Fibroblast of lung (primary cell): ENCODE measurements at regions not wholly inside any gene's neighbourhood (a gene's known extent, or its start where the extent isn't known, plus 50 kb on each side); places are given as distances from the start of the nearest gene placed in this dataset.

ENCODE experiments used
- DNase-seq, 2 donors: peaks; one replicate each; pipeline versions ENCODE4 v3.0.0 to v3.0.0-alpha.2; 2010; ENCODE audit warnings: low read depth in 2 of 2
- H2AFZ ChIP-seq: 2 replicates; pipeline ENCODE4 v1.5.1; 2012; ENCODE audit warnings: low read length, control low read depth, inconsistent platforms
- H3K27ac ChIP-seq: 2 replicates; pipeline ENCODE4 v1.5.1; 2011; ENCODE audit warnings: low read length, control low read depth; ENCODE audit not compliant: insufficient read depth
- H3K27me3 ChIP-seq: 2 replicates; pipeline ENCODE4 v1.5.1; 2011; ENCODE audit warnings: mild to moderate bottlenecking, low read length; ENCODE audit not compliant: control insufficient read depth, insufficient read depth
- H3K36me3 ChIP-seq: 2 replicates; pipeline ENCODE4 v1.5.1; 2011; ENCODE audit warnings: low read length; ENCODE audit not compliant: control insufficient read depth, insufficient read depth
- H3K4me1 ChIP-seq: 2 replicates; pipeline ENCODE4 v1.5.1; 2011; ENCODE audit warnings: low read length; ENCODE audit not compliant: control insufficient read depth, insufficient read depth; ENCODE audit errors: extremely low read depth
- H3K4me2 ChIP-seq: 2 replicates; pipeline ENCODE4 v1.5.1; 2011; ENCODE audit warnings: low read length, control low read depth; ENCODE audit not compliant: insufficient read depth; ENCODE audit errors: extremely low read depth
- H3K4me3 ChIP-seq, 4 experiments: fragments of 200-600 bp in 1 of 4; sonication (generic) in 1 of 4; replicated peaks in 1 of 4; 2 replicates each; pipeline ENCODE4 v1.5.1; 2011 to 2016; ENCODE audit warnings: low read length in 4 of 4, low read depth in 3 of 4, mild to moderate bottlenecking in 3 of 4, control low read depth in 2 of 4, inconsistent platforms in 1 of 4, mixed read lengths in 1 of 4; ENCODE audit not compliant: insufficient read depth in 1 of 4; ENCODE audit errors: control extremely low read depth in 1 of 4
- H3K79me2 ChIP-seq: 2 replicates; pipeline ENCODE4 v1.5.1; 2012; ENCODE audit warnings: mild to moderate bottlenecking, low read length, inconsistent platforms; ENCODE audit not compliant: control insufficient read depth, insufficient read depth
- H3K9ac ChIP-seq: 2 replicates; pipeline ENCODE4 v1.5.1; 2011; ENCODE audit warnings: mild to moderate bottlenecking, low read length, control low read depth; ENCODE audit not compliant: insufficient read depth
- H3K9me3 ChIP-seq: 2 replicates; pipeline ENCODE4 v1.5.1; 2012; ENCODE audit warnings: low read depth, low read length; ENCODE audit not compliant: control insufficient read depth, insufficient read depth
- H4K20me1 ChIP-seq: 2 replicates; pipeline ENCODE4 v1.5.1; 2011; ENCODE audit warnings: low read length; ENCODE audit not compliant: control insufficient read depth, insufficient read depth; ENCODE audit errors: extremely low read depth
- CTCF ChIP-seq, 2 donors: IDR thresholded peaks in 1 of 2; conservative IDR thresholded peaks in 1 of 2; 1 replicate in 1 of 2; 2 replicates in 1 of 2; pipeline ENCODE4 v1.5.1; 2011 to 2012; ENCODE audit warnings: low read length in 2 of 2, control low read depth in 1 of 2, inconsistent platforms in 1 of 2, low read depth in 1 of 2, mild to moderate bottlenecking in 1 of 2
- EZH2 ChIP-seq: IDR thresholded peaks from 2 replicates; pipeline ENCODE4 v1.5.1; 2012; ENCODE audit warnings: low read length, control low read depth, mild to moderate bottlenecking; ENCODE audit errors: missing control alignments

DNA sequence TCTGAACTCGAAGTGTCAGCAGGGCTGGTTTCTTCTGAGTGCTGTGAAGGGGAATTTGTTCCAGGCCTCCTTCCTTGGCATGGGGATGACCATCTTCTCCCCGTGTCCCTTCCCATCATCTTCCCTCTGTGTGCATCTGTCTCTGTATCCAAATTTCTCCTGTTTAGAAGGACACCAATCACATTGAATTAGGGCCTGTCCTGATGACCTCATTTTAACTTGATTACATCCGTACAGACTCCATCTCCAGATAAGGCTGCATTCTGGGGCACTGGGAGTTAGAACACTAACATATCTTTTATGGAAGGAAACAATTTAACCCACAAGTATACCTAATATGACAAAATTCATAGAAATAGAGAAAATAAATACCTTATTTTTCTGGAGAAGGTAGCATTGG, 76.8 kb upstream of the ANKRD1 start:
- Histone ChIP-seq H4K20me1 (no peaks in the 10 kb centered on the region), H3K79me2 (no peaks in the 10 kb centered on the region), H3K4me3 (no peak overlapping the region), H3K4me2 (no peak overlapping the region), H3K9ac (no peak overlapping the region), H3K4me1 (peaks cover 3% of the 10 kb centered on the region), H2AFZ (no peak overlapping the region), H3K9me3 (no peaks in the 10 kb centered on the region), H3K27me3 (no peaks in the 10 kb centered on the region), H3K27ac (no peak overlapping the region), H3K36me3 (no peaks in the 10 kb centered on the region)
- TF ChIP-seq CTCF (conservative IDR thresholded peaks at IDR 0.05 in 1 of 2, IDR thresholded peaks at IDR 0.05 in 1 of 2; ENCODE audit: low read depth in 1 of 2, low read length in 2 of 2) (no peak), EZH2 (no peak)
- no peak for DNase-seq

DNA sequence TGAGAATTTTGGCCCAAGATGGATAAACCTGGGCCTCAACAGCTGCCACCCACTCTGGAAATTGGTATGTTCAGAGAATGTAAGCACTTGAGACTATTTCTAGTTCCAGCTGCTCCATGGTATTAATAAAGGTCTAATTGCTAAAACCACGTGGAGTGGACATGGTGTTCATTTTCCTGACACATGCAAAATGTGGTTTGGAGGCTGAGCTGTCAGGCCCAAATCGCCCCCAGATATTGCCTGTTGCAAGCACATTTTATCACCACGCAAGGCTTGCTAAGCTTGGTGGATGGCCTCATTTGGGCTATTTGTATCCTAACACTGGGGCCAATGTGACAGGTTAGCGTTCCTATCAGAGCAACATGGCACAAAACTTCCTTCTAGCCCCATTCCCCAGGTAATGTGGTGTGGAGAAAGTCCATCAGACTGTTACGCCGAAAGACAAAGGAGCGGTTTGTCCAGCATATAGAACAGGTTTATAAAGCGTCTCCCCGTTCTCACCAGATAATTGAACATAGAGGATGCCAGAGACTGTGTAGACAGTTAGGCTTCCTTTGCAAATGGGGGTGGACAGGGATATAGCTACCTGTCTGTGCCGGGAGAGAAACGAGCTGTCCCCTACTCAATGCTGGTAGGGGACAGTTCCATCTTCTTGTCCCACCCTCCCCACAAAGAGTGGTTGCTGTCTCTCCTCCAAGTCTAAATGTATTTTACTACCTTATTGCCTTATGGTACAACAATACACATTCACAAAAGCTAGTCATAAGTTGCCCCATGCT, 78.0 kb upstream of the ANKRD1 start:
- TF ChIP-seq CTCF (conservative IDR thresholded peaks at IDR 0.05 in 1 of 2, IDR thresholded peaks at IDR 0.05 in 1 of 2; ENCODE audit: low read depth in 1 of 2, low read length in 2 of 2) (no peak), EZH2 (no peak)
- H3K4me2 ChIP-seq, result no peak overlapping the region
- no peak overlapping the region for H3K9ac ChIP-seq
- peaks cover 3% of the 10 kb centered on the region for H3K4me1 ChIP-seq
- H3K9me3 ChIP-seq, result no peaks in the 10 kb centered on the region
- no peaks in the 10 kb centered on the region for H3K79me2 ChIP-seq
- H3K27ac ChIP-seq, result no peak overlapping the region
- no peak for DNase-seq
- H2AFZ ChIP-seq, result no peak overlapping the region
- H3K27me3 ChIP-seq, result no peaks in the 10 kb centered on the region
- no peaks in the 10 kb centered on the region for H3K36me3 ChIP-seq
- H3K4me3 ChIP-seq, result no peak overlapping the region
- H4K20me1 ChIP-seq, result no peaks in the 10 kb centered on the region

DNA sequence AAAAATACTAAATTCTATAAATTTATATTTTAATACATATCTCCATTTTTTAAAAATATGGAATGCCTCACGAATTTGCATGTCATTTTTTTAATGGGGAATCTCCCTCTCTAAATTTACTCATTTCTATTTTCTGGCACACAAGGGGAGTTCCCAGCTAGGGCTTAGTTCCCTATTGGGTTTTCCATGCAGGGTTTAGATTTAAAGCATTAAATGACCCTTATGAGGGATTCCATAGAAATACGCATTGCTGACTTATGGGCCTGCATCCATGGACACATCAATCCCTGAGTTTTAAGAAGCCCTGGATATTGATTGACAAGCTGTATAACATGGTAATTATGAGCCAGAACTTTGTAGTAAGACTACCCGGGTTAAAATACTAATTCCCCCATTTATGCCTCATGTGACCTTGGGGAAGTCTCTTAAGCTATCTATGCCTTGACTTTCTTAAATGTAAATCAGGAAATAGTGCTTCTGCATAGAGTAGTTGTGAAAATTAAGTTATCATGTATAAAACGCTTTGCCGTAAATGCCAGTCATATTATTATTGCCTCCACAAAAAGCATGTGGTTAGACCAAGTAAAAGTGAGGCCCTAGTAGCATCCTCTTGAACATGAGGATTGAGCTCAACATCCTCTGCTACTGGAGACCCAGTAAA, 78.8 kb upstream of the ANKRD1 start:
- H3K79me2 ChIP-seq, result no peaks in the 10 kb centered on the region

More for the DNA sequence above, 78.8 kb upstream of the ANKRD1 start:
- DNase-seq, result no peak
- no peak overlapping the region for H2AFZ ChIP-seq
- no peak overlapping the region for H3K4me3 ChIP-seq
- H3K4me1 ChIP-seq, result no peaks in the 10 kb centered on the region
- no peaks in the 10 kb centered on the region for H3K9me3 ChIP-seq
- no peak overlapping the region for H3K27ac ChIP-seq
- H3K4me2 ChIP-seq, result no peak overlapping the region
- no peaks in the 10 kb centered on the region for H3K27me3 ChIP-seq
- H4K20me1 ChIP-seq, result no peaks in the 10 kb centered on the region
- H3K9ac ChIP-seq, result no peak overlapping the region
- no peak for TF ChIP-seq CTCF (conservative IDR thresholded peaks at IDR 0.05 in 1 of 2, IDR thresholded peaks at IDR 0.05 in 1 of 2; ENCODE audit: low read depth in 1 of 2, low read length in 2 of 2)
- TF ChIP-seq EZH2, result no peak
- H3K36me3 ChIP-seq, result no peaks in the 10 kb centered on the region
